ENCODE measurements at regions not wholly inside any gene's neighbourhood (a gene's known extent, or its start where the extent isn't known, plus 50 kb on each side); places are given as distances from the start of the nearest gene placed in this dataset.

DNA sequence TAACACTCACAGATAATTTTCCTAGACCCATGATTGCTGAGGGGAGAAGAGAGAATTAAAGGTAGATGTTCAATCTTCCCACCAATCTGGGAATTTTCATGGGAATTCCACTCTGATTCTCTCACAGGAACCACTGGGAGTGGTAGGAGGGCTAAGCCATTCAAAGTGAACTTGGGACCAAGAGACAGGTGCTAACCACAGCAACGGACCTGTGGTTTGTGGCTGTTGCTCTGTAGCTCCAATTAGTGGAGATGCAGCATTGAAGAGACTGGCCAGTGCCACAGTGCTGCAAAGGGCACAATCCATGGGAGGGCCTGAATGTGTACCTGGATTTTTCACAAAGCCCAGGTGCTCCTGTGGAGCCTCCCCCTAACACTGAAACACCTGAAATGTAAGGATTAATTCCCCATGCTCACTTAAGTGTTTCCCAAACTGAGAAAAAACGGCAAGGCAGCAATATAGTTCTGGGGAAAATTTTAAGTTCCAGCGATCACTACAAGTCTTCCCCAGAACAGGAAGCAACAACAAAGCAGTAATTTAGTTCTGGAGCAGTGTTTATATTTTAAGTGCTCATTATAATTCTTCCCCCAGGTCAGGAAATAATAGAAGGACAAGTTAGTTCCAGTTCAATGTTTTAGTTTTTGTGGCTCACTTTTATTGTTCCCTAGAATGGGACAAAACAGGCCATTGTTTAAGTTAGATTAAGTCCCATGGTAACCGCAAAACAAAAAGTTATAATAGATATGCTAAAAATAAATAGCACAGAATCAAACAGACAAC lies 1045.8 kb downstream of the CNTNAP5 start:
- no peak for DNase-seq

- DNase-seq, result no peak
These were observed 1048.4 kb downstream of the CNTNAP5 start for GRCh38 chr2:125073440-125073839.

DNA sequence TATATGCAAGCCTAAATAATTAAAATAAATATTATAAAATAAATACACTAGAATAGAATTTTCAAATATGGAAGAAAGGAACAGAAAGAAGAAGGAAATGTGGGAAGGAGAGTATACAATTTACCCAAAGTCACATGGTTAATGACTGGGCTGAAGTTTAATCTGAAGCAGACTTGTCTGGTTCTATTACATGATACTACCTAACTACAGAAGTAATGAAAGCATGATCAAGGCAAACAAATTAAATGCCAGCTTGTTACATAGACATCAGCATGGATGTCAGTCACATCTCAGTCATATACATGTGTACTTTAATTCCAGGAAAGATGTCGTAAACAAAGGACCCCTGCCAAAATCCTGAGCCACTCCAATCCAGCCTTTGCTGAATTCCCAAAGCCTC lies 1060.8 kb downstream of the CNTNAP5 start:
- no peak for DNase-seq

DNA sequence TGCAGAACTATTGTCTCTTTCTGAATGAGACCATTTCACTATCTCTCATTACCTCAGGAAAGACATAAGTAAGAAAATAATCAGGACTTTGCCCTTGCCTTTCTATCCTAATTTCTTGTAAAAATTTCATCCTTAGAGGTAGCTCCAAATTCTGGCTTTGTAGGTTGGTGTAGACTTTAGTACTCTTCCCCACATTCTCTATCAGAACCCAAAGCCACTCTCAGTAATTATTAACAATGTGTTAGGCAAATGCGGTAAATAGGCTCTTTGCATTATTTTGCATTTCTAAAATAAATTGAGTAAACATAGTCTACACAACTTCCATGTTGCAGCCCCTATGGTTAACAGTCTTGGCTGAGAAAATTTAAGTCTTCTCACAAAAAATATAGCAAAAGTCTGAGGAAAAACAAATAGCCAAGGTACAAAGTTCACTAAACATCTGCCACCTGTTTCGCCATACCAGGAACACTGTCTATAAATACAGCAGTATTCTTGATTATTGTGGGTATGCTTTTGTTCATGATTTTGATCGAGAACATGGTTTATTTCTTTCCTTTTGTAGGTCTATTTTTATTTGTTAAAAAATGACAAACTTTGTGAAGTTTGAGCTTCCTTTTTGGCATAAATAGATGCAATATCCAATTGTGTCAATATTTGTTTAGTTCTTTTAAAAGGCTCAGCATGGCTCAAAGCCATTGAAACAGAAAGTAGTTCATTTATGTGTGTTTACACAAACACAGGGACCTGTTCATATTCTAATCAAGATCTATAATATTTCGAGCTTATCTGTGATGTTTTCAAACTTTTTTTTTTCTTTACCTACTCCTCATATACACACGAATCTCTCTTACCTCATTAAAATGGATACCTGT lies 1061.5 kb downstream of the CNTNAP5 start:
- no peak for DNase-seq

DNA sequence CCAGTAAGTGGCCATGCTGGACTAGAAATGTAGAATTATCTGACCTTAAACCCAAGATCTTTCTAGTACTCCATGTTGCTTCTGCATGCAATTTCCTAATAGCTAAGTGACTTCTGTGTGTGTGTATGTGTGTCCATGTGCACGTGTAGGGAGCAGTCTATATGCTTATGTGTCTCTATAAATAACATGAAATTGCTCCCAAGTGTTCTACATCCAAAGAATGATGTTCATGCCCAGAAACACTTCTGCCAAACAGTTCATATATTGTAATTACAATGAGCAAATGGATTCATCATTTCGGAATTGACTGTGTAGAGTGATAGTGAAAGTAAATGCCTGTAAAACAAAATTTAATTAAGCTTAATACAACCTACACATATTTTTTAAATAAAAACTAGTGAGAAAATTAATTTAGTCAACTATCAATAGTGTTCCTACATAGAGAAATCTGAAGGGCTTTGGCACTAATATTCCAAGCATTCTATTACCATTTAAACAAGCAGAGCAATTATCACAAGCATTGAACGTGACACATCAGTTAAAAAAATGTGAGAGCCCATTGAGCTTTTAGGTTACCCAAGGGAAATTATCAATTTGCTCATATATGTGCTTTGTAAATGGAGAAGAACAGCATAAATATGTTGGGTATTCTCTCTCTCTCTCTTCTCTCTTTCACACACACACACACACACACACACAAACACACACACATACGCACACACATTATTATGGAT lies 1067.4 kb downstream of the CNTNAP5 start:
- no peak for DNase-seq

GRCh38 chr2:125095826-125096225 lies 1070.7 kb downstream of the CNTNAP5 start:
- no peak for DNase-seq

- DNase-seq, result no peak
These were observed 1081.6 kb downstream of the CNTNAP5 start for GRCh38 chr2:125106710-125107109.

- no peak for DNase-seq
These were observed 1082.4 kb downstream of the CNTNAP5 start for GRCh38 chr2:125107446-125107845.

DNA sequence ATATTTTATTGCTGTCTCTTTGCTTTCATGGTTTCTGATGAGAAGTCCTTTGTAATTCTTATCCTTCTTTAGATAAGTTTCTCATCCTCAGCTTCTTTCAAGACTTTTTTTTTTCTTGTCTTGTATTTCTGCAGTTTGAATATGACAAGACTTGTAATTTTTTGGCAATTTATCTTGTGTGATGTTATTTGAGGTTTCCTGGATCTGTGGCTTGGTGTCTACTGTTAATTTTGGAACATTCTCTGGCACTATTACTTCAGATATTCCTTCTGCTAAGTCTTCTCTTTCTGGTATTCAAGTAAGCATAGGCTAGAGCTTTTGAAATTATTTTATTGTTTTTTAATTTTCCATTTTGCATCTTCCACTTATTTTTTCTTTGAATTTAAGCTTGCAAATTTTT lies 1083.2 kb downstream of the CNTNAP5 start:
- DNase-seq, result no peak

DNA sequence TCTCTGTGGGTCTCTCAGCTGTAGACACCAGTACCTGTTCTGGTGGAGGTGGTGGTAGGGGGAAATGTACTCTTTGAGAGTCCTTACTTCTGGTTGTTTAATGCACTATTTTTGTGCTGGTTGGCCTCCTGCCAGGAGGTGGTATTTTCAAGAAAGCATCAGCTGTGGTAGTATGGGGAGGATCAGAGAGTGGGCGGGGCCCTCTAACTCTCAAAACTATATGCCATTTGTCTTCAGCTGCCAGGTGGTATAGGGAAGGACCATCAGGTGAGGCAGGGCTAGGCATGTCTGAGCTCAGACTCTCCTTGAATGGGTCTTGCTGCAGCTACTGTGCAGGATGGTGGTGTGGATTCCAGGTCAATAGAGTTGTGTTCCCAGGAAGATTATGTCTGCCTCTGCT lies 1100.8 kb downstream of the CNTNAP5 start:
- DNase-seq, result no peak

DNA sequence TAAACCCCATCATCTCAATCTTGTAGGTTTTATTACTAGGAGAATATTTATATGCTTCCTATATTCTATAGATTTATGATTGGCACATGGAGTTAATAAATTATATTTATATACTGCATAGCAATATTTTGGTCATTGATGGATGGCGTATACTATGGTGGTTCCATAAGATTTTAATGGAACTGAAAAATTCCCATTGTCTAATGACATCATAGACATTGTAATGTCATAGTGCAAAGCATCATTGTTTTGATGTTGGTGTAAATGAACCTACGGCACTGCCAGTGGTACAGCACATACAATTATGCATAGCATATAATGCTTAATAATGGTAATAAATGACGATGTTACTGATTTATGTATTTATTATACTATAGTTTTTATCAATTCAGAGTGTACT lies 1135.9 kb downstream of the CNTNAP5 start:
- no peak for DNase-seq

- DNase-seq, result no peak
These were observed 1142.1 kb downstream of the CNTNAP5 start for GRCh38 chr2:125167152-125167551.

- DNase-seq, result no peak
These were observed 1142.7 kb downstream of the CNTNAP5 start for GRCh38 chr2:125167820-125168219.

DNA sequence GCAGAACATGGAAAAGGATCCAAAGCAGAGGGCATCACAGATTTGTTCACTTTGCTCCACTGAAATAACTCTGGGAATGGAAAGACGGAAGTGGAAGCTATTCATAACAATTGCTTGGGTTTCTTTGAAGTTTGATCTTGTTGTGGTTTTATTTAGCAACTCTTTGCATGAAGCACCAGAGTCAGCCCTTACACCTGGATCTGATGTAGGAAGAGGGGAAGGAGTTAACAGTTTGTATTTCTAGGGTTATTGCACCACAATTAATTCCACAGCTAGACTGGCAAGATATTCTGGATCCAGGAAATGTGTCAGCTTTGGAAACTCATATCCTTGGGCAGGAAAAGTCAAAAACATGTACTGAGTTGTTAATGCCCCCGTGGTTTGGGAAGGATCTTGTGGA lies 1143.4 kb downstream of the CNTNAP5 start:
- no peak for DNase-seq

- no peak for DNase-seq
These were observed 1144.1 kb downstream of the CNTNAP5 start for GRCh38 chr2:125169022-125169763.

DNA sequence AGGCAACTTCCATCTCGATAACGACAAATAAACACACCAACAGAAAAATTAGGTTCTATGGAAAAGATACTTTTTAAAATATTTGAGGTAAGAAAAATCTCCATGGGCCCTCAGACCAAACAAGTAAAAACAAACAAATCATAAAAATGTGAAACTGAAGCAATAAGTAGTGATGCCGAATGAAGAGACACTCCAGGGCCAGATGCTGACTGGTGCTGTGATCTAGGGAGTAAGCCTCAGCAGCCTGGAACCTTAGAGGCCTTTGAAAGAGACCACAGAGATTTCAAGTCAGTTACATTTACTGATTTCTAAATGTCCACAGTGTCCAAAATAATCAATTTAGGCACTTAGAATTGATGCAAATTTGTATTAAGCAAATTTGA lies 1144.7 kb downstream of the CNTNAP5 start:
- DNase-seq, result no peak

- no peak for DNase-seq
These were observed 1147.1 kb downstream of the CNTNAP5 start for GRCh38 chr2:125172181-125172580.

GRCh38 chr2:125175415-125175814 lies 1150.3 kb downstream of the CNTNAP5 start:
- DNase-seq, result no peak

DNA sequence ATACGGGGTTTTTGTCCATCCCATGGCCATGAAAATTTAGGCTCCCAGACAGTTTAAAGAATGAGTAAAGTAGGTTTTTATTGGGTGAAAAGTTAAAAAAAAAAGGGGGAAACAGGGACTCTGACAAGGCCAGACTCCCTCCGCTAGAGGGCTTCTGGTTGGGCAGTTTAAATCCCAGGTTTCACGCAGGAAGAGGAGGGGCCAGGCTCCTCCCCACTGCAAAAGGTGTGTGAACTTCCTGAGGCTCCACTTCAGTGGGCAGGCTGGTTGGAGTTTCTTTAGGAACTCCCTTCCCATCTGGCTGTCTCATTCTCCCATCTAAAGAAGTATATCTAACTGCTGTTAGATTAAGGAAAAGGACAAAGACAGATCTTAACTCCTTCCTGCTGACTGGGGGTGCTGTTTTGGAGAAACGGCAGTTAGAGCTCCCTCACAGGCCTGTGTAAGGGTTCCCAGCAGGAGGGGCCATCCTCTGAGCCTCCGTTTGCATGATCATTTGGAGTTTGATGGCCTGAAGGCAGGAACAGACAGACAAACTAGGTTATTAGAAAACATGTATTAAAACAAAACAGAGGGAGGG lies 1160.7 kb downstream of the CNTNAP5 start:
- DNase-seq, result no peak

DNA sequence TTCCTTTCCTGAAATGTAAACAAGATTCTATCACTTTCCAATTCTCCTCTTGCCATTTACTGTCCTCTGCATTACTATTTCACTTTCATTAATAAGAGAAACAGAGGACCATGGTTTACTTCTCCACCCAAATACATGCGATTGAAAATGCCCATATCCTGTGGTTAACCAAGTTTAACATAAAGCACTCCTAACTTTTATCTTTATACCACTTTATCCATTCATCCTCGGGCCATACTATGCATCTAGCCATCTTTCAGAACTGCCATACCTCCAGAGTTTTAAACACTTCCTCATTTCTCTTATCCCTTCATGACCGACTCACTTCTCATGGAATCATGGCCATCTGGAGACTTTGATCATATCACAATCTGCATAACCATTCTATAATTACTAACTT lies 1182.3 kb downstream of the CNTNAP5 start:
- no peak for DNase-seq

DNA sequence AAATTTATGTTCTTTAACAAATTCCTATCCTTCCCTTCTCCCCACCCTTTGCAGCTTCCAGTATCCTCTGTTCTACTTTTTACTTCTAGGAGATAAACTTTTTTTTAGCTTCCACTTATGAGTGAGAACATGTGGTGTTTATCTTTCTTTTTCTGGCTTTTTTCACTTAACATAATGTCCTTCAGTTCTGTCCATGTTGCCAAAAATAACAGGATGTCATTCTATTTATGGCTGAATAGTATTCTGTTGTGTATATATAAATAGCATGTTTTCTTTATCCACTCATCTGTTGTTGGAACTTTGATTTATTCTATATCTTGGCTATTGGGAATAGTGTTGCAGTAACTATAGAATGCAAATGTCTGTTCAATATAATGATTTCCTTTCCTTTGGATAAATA lies 1191.2 kb downstream of the CNTNAP5 start:
- DNase-seq, result no peak

DNA sequence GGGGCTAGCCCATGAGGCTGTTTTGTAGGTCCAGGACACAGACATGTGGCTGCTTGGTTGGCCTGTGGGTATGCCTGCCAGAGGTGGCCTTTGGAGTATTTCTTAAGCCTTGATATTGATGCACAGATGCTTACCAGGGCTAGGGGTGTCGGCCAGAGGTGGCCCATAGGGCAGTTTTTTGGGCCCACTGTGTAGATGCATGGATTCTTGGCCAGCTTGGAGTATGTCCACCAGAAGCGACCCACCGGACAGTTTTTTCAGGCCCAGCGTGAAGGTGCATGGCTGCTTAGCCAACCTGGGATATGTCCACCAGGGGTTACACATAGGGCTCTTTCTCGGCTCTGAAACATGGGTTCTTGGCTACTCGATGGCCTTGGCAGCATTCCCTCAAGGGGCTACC lies 1199.1 kb downstream of the CNTNAP5 start:
- no peak for DNase-seq

Measured in HCEC 1CT (cell line).